NB4 (cell line): ENCODE measurements at regions not wholly inside any gene's neighbourhood (a gene's known extent, or its start where the extent isn't known, plus 50 kb on each side); places are given as distances from the start of the nearest gene placed in this dataset.
"Not testable (repeated sequence)": the region's sequence is repeated elsewhere in the genome, so short reads cannot be mapped to it uniquely, and the experiment has no call there.

Source experiments
- CTCF ChIP-seq: IDR thresholded peaks from one replicate; pipeline ENCODE4 v1.5.1; 2012; ENCODE audit warnings: low read depth, low read length
- POLR2A ChIP-seq: IDR thresholded peaks from 2 replicates; pipeline ENCODE4 v1.6.1; 2011; ENCODE audit warnings: mild to moderate bottlenecking; ENCODE audit not compliant: insufficient read length; ENCODE audit errors: extremely low read depth

GRCh38 chr16:32937929-32938328 is 256.1 kb upstream of the TP53TG3C start:
- TF ChIP-seq CTCF, POLR2A: not testable (repeated sequence)
